Fibroblast of pulmonary artery (primary cell): ENCODE measurements at regions not wholly inside any gene's neighbourhood (a gene's known extent, or its start where the extent isn't known, plus 50 kb on each side); places are given as distances from the start of the nearest gene placed in this dataset.

ENCODE experiments used
- DNase-seq: peaks from one replicate; pipeline ENCODE4 v3.0.0-alpha.2; 2010; ENCODE audit warnings: low read depth
- H3K4me3 ChIP-seq: replicated peaks from 2 replicates; pipeline ENCODE4 v1.5.1; 2011; ENCODE audit warnings: low read depth, mild to moderate bottlenecking, control low read depth, low read length, moderate library complexity
- TF ChIP-seq, protein P1 (sequence below): IDR thresholded peaks from 2 replicates; pipeline ENCODE4 v1.5.1; 2011; ENCODE audit warnings: mild to moderate bottlenecking, control low read depth, low read length, inconsistent platforms; ENCODE audit errors: missing control alignments

GRCh38 chr14:46490238-46490685 lies 161.3 kb downstream of the RPL10L start:
- H3K4me3 ChIP-seq = no peak overlapping the region
- DNase-seq = no peak
- TF ChIP-seq, protein P1, sequence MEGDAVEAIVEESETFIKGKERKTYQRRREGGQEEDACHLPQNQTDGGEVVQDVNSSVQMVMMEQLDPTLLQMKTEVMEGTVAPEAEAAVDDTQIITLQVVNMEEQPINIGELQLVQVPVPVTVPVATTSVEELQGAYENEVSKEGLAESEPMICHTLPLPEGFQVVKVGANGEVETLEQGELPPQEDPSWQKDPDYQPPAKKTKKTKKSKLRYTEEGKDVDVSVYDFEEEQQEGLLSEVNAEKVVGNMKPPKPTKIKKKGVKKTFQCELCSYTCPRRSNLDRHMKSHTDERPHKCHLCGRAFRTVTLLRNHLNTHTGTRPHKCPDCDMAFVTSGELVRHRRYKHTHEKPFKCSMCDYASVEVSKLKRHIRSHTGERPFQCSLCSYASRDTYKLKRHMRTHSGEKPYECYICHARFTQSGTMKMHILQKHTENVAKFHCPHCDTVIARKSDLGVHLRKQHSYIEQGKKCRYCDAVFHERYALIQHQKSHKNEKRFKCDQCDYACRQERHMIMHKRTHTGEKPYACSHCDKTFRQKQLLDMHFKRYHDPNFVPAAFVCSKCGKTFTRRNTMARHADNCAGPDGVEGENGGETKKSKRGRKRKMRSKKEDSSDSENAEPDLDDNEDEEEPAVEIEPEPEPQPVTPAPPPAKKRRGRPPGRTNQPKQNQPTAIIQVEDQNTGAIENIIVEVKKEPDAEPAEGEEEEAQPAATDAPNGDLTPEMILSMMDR = no peak

GRCh38 chr14:46488374-46488773 lies 163.2 kb downstream of the RPL10L start:
- TF ChIP-seq, protein P1 = no peak
- no peak for DNase-seq
- H3K4me3 ChIP-seq = no peak overlapping the region

DNA sequence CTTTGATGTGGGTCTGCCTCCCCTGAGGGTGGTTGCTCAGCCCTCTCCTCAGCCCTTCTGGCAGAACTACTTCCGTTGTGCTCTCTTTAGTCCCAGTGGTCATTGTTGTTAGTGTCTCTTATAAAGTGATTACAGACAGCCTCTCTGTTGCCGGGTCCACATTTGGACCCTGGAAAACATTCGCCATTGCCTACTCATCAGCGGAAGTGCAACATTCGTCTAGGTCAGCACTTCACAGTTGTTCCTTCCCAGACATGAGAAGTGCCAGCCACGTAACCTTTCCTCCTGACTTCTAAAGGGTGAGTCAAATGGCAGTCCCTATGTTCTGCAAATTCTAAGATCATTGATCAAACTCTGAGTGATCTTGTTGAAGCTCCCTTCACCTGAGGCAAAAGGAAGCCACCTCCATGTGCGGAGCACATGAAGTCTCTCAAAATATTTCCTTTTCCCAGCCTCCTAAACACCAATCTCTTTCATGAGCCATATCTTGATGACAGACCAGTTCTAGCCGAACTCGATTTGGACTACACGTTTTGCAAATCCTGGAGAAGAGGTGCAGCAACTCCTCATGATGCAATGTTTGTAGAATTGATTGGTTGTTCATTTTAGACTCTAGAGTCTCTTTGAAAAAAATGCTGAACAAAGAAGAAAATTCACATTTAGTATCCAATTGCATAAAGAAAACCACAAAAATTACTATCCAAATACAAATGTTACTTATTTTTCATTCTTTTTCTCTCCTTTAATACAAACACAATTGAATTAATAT lies 163.8 kb downstream of the RPL10L start:
- no peak for DNase-seq
- no peak overlapping the region for H3K4me3 ChIP-seq
- TF ChIP-seq, protein P1 = no peak

DNA sequence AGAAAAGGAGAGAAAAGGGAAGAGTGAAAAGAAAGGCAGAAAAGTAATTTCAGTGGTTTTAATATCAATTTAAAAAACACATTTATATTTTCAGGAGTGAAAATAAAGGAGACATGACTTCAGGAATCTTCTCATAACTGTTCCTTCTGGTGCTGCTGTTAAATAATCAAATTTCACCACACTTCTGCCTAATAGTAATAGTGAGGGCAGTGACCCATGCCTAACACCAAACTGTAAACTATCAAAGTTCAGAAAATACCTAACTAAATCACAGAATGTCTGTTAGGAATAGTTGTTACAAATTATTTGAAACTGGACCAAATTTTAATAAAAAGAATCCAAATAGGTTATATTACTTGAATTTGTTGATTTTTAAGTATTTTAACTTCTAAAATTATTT lies 169.4 kb downstream of the RPL10L start:
- TF ChIP-seq, protein P1 = no peak

GRCh38 chr14:46480817-46481216 lies 170.8 kb downstream of the RPL10L start:
- TF ChIP-seq, protein P1 = no peak
- H3K4me3 ChIP-seq = no peak overlapping the region
- DNase-seq = no peak

More for the DNA sequence above, 169.4 kb downstream of the RPL10L start:
- H3K4me3 ChIP-seq = no peak overlapping the region
- DNase-seq = no peak

GRCh38 chr14:46472261-46472660 lies 179.3 kb downstream of the RPL10L start:
- H3K4me3 ChIP-seq = no peak overlapping the region
- TF ChIP-seq, protein P1 = no peak
- DNase-seq = no peak

- no peak for DNase-seq
Measured at GRCh38 chr14:46464341-46464740, 187.2 kb downstream of the RPL10L start.

More at GRCh38 chr14:46464341-46464740, 187.2 kb downstream of the RPL10L start:
- no peak overlapping the region for H3K4me3 ChIP-seq
- TF ChIP-seq, protein P1 = no peak
